Sigmoid colon (tissue), 6 donors: ENCODE measurements at regions not wholly inside any gene's neighbourhood (a gene's known extent, or its start where the extent isn't known, plus 50 kb on each side); places are given as distances from the start of the nearest gene placed in this dataset.

Source experiments
- DNase-seq: peaks from one replicate; pipeline ENCODE4 v3.0.0-alpha.2; 2019
- H3K27ac ChIP-seq, 4 donors: fragments of 200-600 bp; sonication (generic); one replicate each; pipeline ENCODE4 v1.5.1; 2016 to 2019; ENCODE audit warnings: mild to moderate bottlenecking in 1 of 4
- H3K27me3 ChIP-seq, 3 donors: fragments of 200-600 bp; sonication (generic); one replicate each; pipeline ENCODE4 v1.5.1; 2019; ENCODE audit warnings: mild to moderate bottlenecking in 1 of 3
- H3K36me3 ChIP-seq, 4 donors: fragments of 200-600 bp; sonication (generic); one replicate each; pipeline ENCODE4 v1.5.1; 2016 to 2019
- H3K4me1 ChIP-seq, 4 donors: fragments of 200-600 bp; sonication (generic); one replicate each; pipeline ENCODE4 v1.5.1; 2017 to 2019
- H3K4me3 ChIP-seq, 4 donors: fragments of 200-600 bp; sonication (generic); one replicate each; pipeline ENCODE4 v1.5.1; 2017 to 2019; ENCODE audit warnings: mild to moderate bottlenecking in 2 of 4, moderate library complexity in 1 of 4
- H3K9me3 ChIP-seq, 4 donors: fragments of 200-600 bp in 3 of 4; sonication (generic) in 3 of 4; one replicate each; pipeline versions ENCODE4 v1.5.1 to v1.6.1; 2013 to 2019
- CTCF ChIP-seq, 4 experiments: fragments of 450-650 bp in 3 of 4; fragments of 200-600 bp in 1 of 4; IDR thresholded peaks; one replicate each; pipeline ENCODE4 v1.5.1; 2016 to 2019; ENCODE audit warnings: antibody characterized with exemption in 4 of 4, mild to moderate bottlenecking in 3 of 4, moderate library complexity in 2 of 4
- EP300 ChIP-seq, 4 donors: sonication (generic); formaldehyde crosslinking; IDR thresholded peaks; one replicate each; pipeline ENCODE4 v1.6.1; 2017; ENCODE audit warnings: antibody characterized with exemption in 4 of 4
- POLR2A ChIP-seq, 2 donors: fragments of 450-650 bp; IDR thresholded peaks; one replicate each; pipeline ENCODE4 v1.6.1; 2016; ENCODE audit warnings: antibody characterized with exemption in 2 of 2, mild to moderate bottlenecking in 2 of 2, moderate library complexity in 2 of 2
- POLR2AphosphoS5 ChIP-seq, 4 donors: sonication (generic); formaldehyde crosslinking; IDR thresholded peaks; one replicate each; pipeline ENCODE4 v1.6.1; 2017; ENCODE audit warnings: antibody characterized with exemption in 4 of 4
- WGBS, 2 donors: extraction: QIAGEN DNeasy Blood & Tissue Kit; methylation state at CpG; one replicate each; pipeline ENCODE4 v1.1.7; 2013; 5-methylcytosine and 5-hydroxymethylcytosine counted together
- intact Hi-C: fragments of 100-400 bp; cut with DNase I; formaldehyde crosslinking; loops from one replicate; pipeline ENCODE4 v1.15.1; 2023
- donor health status: healthy with polysubstance abuse.
- donor health status: healthy.

DNA sequence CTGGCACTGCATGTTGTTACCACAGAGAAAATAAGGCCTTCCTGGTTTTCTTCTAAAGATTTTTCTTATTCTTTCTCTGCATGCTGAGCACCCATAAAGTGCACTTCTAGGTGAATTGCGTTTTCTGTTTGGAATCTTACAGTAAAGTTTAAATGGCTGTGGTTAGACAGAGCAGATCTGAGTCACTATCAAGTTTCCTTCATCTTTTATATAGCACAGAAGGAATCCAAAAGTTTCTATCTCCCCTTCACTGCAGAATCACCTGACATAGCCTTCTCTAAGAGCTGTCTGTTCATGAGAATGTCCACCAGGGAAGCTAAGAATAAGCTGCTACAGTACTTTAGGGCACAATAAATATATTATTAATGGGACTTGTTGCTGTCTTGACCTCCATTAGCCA lies 455.5 kb upstream of the FAM241A start:
- Histone ChIP-seq H3K36me3 (no peaks in the 10 kb centered on the region), H3K9me3 (no peaks in the 10 kb centered on the region), H3K27ac (peak overlapping the region in 3 of 4 donors; percentile 57 to 68 (median 66)), H3K4me1 (peaks cover 0 to 50% (median 38%) of the 10 kb centered on the region in 4 donors), H3K4me3 (no peak overlapping the region), H3K27me3 (no peaks in the 10 kb centered on the region)
- 56 to 59% methylated on average over 1 of the region's 1 CpG for WGBS, 2 donors
- intact Hi-C loops = loop anchor here (5.0 kb wide), 1 partner anchor 88 kb away; no protein-coding TSS in a partner anchor
- DNase-seq = no peak
- TF ChIP-seq POLR2AphosphoS5 (IDR thresholded peaks at IDR 0.05) (no peak), CTCF (IDR thresholded peaks at IDR 0.05) (peak in 1 of 4 experiments; percentile 16), EP300 (IDR thresholded peaks at IDR 0.05) (no peak)

DNA sequence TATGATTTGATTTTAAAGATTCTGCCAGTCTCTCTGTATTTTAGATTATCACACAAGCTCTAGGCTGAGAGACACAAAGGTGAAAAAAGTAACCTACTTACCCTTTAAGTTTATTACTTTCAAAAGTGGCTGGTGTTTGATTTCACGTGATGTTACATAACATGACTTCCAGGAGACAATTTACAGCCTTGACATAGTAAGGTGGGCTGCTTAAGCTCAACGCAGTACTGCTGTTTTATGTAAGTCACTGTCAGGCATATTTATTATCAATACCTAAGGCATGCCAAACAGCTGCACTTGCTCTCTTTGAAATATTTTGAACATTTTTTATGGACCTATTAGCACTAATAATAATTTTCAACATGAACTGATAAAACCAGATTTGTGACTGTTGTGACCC lies 451.5 kb upstream of the FAM241A start:
- no peaks in the 10 kb centered on the region for H3K36me3 ChIP-seq
- DNase-seq = no peak
- no peaks in the 10 kb centered on the region for H3K9me3 ChIP-seq
- WGBS, 2 donors = 50 to 59% methylated on average over 2 of the region's 2 CpGs
- no peak overlapping the region for H3K4me3 ChIP-seq
- peak overlapping the region in 2 of 4 donors; percentile 15 to 60 for H3K27ac ChIP-seq
- intact Hi-C loops = no loop called here
- H3K4me1 ChIP-seq = peaks cover 0 to 84% (median 60%) of the 10 kb centered on the region in 4 donors
- H3K27me3 ChIP-seq = no peaks in the 10 kb centered on the region
- TF ChIP-seq EP300 (IDR thresholded peaks at IDR 0.05) = peak in 3 of 4 donors; percentile 44 to 85 (median 78)
- no peak for TF ChIP-seq CTCF (IDR thresholded peaks at IDR 0.05)
- peak; percentile 88 to 99 (median 95) for TF ChIP-seq POLR2AphosphoS5 (IDR thresholded peaks at IDR 0.05)

DNA sequence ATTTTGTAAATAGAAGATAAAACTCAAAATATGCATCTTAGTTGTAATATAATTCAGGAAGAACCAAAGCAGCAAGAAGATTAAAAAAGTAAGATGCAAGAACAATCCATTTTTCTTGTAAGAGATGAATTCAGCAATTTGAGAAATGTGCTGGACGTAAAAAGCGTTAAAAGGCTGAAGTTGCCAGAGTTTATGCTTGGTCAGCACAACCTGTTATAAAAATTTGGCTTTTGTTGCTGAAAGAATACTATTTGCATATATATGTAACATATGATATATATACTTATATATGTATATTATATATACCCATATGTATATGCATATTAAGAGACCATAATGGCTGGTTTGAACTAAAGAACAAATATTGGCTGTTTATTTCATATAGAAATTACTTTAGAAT lies 449.6 kb upstream of the FAM241A start:
- no peaks in the 10 kb centered on the region for H3K9me3 ChIP-seq
- H3K27ac ChIP-seq = peak overlapping the region in 1 of 4 donors; percentile 17
- no peak overlapping the region for H3K4me3 ChIP-seq
- no peak for DNase-seq
- H3K27me3 ChIP-seq = no peaks in the 10 kb centered on the region
- peaks cover 0 to 70% (median 41%) of the 10 kb centered on the region in 4 donors for H3K4me1 ChIP-seq
- TF ChIP-seq POLR2AphosphoS5 (IDR thresholded peaks at IDR 0.05) = no peak
- TF ChIP-seq POLR2A (IDR thresholded peaks at IDR 0.05) = no peak
- TF ChIP-seq EP300 (IDR thresholded peaks at IDR 0.05) = no peak
- no peak for TF ChIP-seq CTCF (IDR thresholded peaks at IDR 0.05)
- intact Hi-C loops = no loop called here
- H3K36me3 ChIP-seq = no peaks in the 10 kb centered on the region
- WGBS, 2 donors = 95 to 100% methylated on average over 2 of the region's 2 CpGs

GRCh38 chr4:111696505-111696904 lies 448.7 kb upstream of the FAM241A start:
- no peak for TF ChIP-seq POLR2AphosphoS5 (IDR thresholded peaks at IDR 0.05)
- TF ChIP-seq CTCF (IDR thresholded peaks at IDR 0.05) = no peak
- TF ChIP-seq EP300 (IDR thresholded peaks at IDR 0.05) = no peak
- TF ChIP-seq POLR2A (IDR thresholded peaks at IDR 0.05) = no peak
- intact Hi-C loops = no loop called here
- H3K4me3 ChIP-seq = no peak overlapping the region
- H3K36me3 ChIP-seq = no peaks in the 10 kb centered on the region
- no peaks in the 10 kb centered on the region for H3K27me3 ChIP-seq
- no peak for DNase-seq
- peaks cover 0 to 76% (median 41%) of the 10 kb centered on the region in 4 donors for H3K4me1 ChIP-seq
- H3K9me3 ChIP-seq = no peaks in the 10 kb centered on the region
- H3K27ac ChIP-seq = peak overlapping the region in 2 of 4 donors; percentile 30 to 55
- WGBS, 2 donors = 13 to 52% methylated on average over 2 of the region's 2 CpGs
